OCI-LY1 (cell line): ENCODE measurements at regions not wholly inside any gene's neighbourhood (a gene's known extent, or its start where the extent isn't known, plus 50 kb on each side); places are given as distances from the start of the nearest gene placed in this dataset.

ENCODE experiments used
- H2AFZ ChIP-seq: fragments of 200-600 bp; sonication (generic), shearing (Covaris generic); 2 replicates; pipeline ENCODE4 v1.6.0; 2014; ENCODE audit warnings: antibody characterized with exemption, mild to moderate bottlenecking, low read length
- H3F3A ChIP-seq: fragments of 200-600 bp; sonication (generic), shearing (Covaris generic); 2 replicates; pipeline ENCODE4 v1.6.0; 2014; ENCODE audit warnings: mild to moderate bottlenecking, antibody characterized with exemption, low read length, moderate library complexity; ENCODE audit not compliant: insufficient read depth
- H3K27ac ChIP-seq: fragments of 200-600 bp; sonication (generic); 2 replicates; pipeline ENCODE4 v1.5.1; 2014; ENCODE audit warnings: low read length, mixed run types, mild to moderate bottlenecking, low read depth; ENCODE audit not compliant: poor library complexity, severe bottlenecking
- H3K27me3 ChIP-seq: fragments of 200-600 bp; sonication (generic); 2 replicates; pipeline ENCODE4 v1.6.0; 2014; ENCODE audit warnings: antibody characterized with exemption, mild to moderate bottlenecking, low read length, moderate library complexity; ENCODE audit not compliant: insufficient read depth
- H3K36me3 ChIP-seq: fragments of 200-600 bp; sonication (generic); 2 replicates; pipeline ENCODE4 v1.6.1; 2014; ENCODE audit warnings: mild to moderate bottlenecking, antibody characterized with exemption, low read length, moderate library complexity, mixed read lengths; ENCODE audit not compliant: insufficient read depth
- H3K4me1 ChIP-seq: fragments of 200-600 bp; sonication (generic); 2 replicates; pipeline ENCODE4 v1.5.1; 2014; ENCODE audit warnings: mild to moderate bottlenecking, low read length, moderate library complexity; ENCODE audit not compliant: insufficient read depth, severe bottlenecking
- H3K4me2 ChIP-seq: fragments of 200-600 bp; sonication (generic), shearing (Covaris generic); 2 replicates; pipeline ENCODE4 v1.6.1; 2014; ENCODE audit warnings: low read length
- H3K4me3 ChIP-seq: fragments of 200-600 bp; sonication (generic); 2 replicates; pipeline ENCODE4 v1.5.1; 2014; ENCODE audit warnings: low read length, low read depth, mild to moderate bottlenecking, mixed read lengths; ENCODE audit not compliant: poor library complexity, severe bottlenecking
- H3K79me2 ChIP-seq: fragments of 200-600 bp; shearing (Covaris generic); 2 replicates; pipeline ENCODE4 v1.6.1; 2016; ENCODE audit warnings: mixed run types, low read length, mixed read lengths; ENCODE audit not compliant: insufficient read depth
- H3K9ac ChIP-seq: fragments of 200-600 bp; sonication (generic), shearing (Covaris generic); 2 replicates; pipeline ENCODE4 v1.6.1; 2014; ENCODE audit warnings: mild to moderate bottlenecking, low read length, mixed read lengths
- H3K9me2 ChIP-seq: fragments of 200-600 bp; sonication (generic), shearing (Covaris generic); 2 replicates; pipeline ENCODE4 v1.6.1; 2014; ENCODE audit warnings: low read depth, mild to moderate bottlenecking, low read length, mixed read lengths
- H3K9me3 ChIP-seq: fragments of 200-600 bp; shearing (Covaris generic); 2 replicates; pipeline ENCODE4 v1.6.1; 2014; ENCODE audit warnings: low read length, mixed read lengths
- H4K20me1 ChIP-seq: fragments of 200-600 bp; sonication (generic), shearing (Covaris generic); 2 replicates; pipeline ENCODE4 v1.6.0; 2016; ENCODE audit warnings: mild to moderate bottlenecking, low read length; ENCODE audit not compliant: insufficient read depth
- CTCF ChIP-seq: fragments of 200-600 bp; sonication (generic), shearing (Covaris generic); IDR thresholded peaks from 2 replicates; pipeline ENCODE4 v1.5.1; 2017; ENCODE audit warnings: mild to moderate bottlenecking, antibody characterized with exemption, low read length, moderate library complexity, mixed read lengths
- EZH2 ChIP-seq: fragments of 200-600 bp; sonication (generic), shearing (Covaris generic); IDR thresholded peaks from 2 replicates; pipeline ENCODE4 v1.8.0; 2017; ENCODE audit warnings: borderline replicate concordance, mixed run types, mild to moderate bottlenecking, antibody characterized with exemption, low read length, moderate library complexity, mixed read lengths

GRCh38 chr17:13812350-13812749, 210.6 kb upstream of the HS3ST3A1 start:
- no peak overlapping the region for H3K4me3 ChIP-seq

GRCh38 chr17:13813347-13814240, 211.9 kb upstream of the HS3ST3A1 start:
- Histone ChIP-seq H3K4me1 (no peaks in the 10 kb centered on the region), H3K79me2 (no peaks in the 10 kb centered on the region), H3K9ac (no peak overlapping the region), H2AFZ (no peak overlapping the region), H3F3A (no peaks in the 10 kb centered on the region), H3K9me2 (no peaks in the 10 kb centered on the region), H3K27me3 (no peaks in the 10 kb centered on the region), H3K4me2 (no peak overlapping the region), H3K36me3 (no peaks in the 10 kb centered on the region), H4K20me1 (no peaks in the 10 kb centered on the region), H3K27ac (no peak overlapping the region), H3K4me3 (no peak overlapping the region), H3K9me3 (no peaks in the 10 kb centered on the region)
- TF ChIP-seq CTCF, result no peak
- TF ChIP-seq EZH2, result no peak

More at GRCh38 chr17:13812350-13812749, 210.6 kb upstream of the HS3ST3A1 start:
- Histone ChIP-seq H3K9ac (no peak overlapping the region), H3K9me2 (no peaks in the 10 kb centered on the region), H3F3A (no peaks in the 10 kb centered on the region), H2AFZ (no peak overlapping the region), H3K79me2 (no peaks in the 10 kb centered on the region), H3K4me2 (no peak overlapping the region), H3K27ac (no peak overlapping the region), H3K9me3 (no peaks in the 10 kb centered on the region), H3K4me1 (no peaks in the 10 kb centered on the region), H4K20me1 (no peaks in the 10 kb centered on the region), H3K36me3 (no peaks in the 10 kb centered on the region), H3K27me3 (no peaks in the 10 kb centered on the region)
- no peak for TF ChIP-seq CTCF

- no peak for TF ChIP-seq CTCF
- TF ChIP-seq EZH2, result no peak
- no peaks in the 10 kb centered on the region for H4K20me1 ChIP-seq
- H3K4me3 ChIP-seq, result no peak overlapping the region
- no peaks in the 10 kb centered on the region for H3K27me3 ChIP-seq
- H3K4me1 ChIP-seq, result no peaks in the 10 kb centered on the region
- no peaks in the 10 kb centered on the region for H3F3A ChIP-seq
- no peak overlapping the region for H3K27ac ChIP-seq
- no peaks in the 10 kb centered on the region for H3K36me3 ChIP-seq
- no peaks in the 10 kb centered on the region for H3K9me2 ChIP-seq
- H3K79me2 ChIP-seq, result no peaks in the 10 kb centered on the region
- H3K9ac ChIP-seq, result no peak overlapping the region
- H2AFZ ChIP-seq, result no peak overlapping the region
- no peaks in the 10 kb centered on the region for H3K9me3 ChIP-seq
- H3K4me2 ChIP-seq, result no peak overlapping the region
These were observed 221.0 kb upstream of the HS3ST3A1 start for GRCh38 chr17:13822700-13823099.
